Gastroesophageal sphincter (tissue), 4 donors: ENCODE measurements at regions not wholly inside any gene's neighbourhood (a gene's known extent, or its start where the extent isn't known, plus 50 kb on each side); places are given as distances from the start of the nearest gene placed in this dataset.
A peak's percentile ranks its signal among the peaks of the same experiment; 100 is the strongest.

Source experiments
- ATAC-seq: fragments of 150-250 bp; one replicate; pipeline ENCODE4 v1.9.1; 2016; ENCODE audit warnings: mild to moderate bottlenecking, moderate library complexity
- H3K27ac ChIP-seq, 4 donors: fragments of 200-600 bp; sonication (generic) in 3 of 4; 1 replicate in 3 of 4; 2 replicates in 1 of 4; pipeline ENCODE4 v1.5.1; 2016 to 2019
- H3K27me3 ChIP-seq: fragments of 200-600 bp; sonication (generic); one replicate; pipeline ENCODE4 v1.5.1; 2019
- H3K36me3 ChIP-seq, 2 donors: fragments of 200-600 bp; sonication (generic); one replicate each; pipeline ENCODE4 v1.5.1; 2019; ENCODE audit warnings: control low read depth in 1 of 2
- H3K4me1 ChIP-seq, 3 donors: fragments of 200-600 bp; sonication (generic); 1 replicate in 2 of 3; 2 replicates in 1 of 3; pipeline ENCODE4 v1.5.1; 2016 to 2019; ENCODE audit warnings: control low read depth in 2 of 3
- H3K4me3 ChIP-seq, 2 donors: fragments of 200-600 bp; sonication (generic); one replicate each; pipeline ENCODE4 v1.5.1; 2019; ENCODE audit warnings: mild to moderate bottlenecking in 1 of 2, moderate library complexity in 1 of 2
- H3K9me3 ChIP-seq, 3 donors: fragments of 200-600 bp; sonication (generic); one replicate each; pipeline ENCODE4 v1.5.1; 2017 to 2019; ENCODE audit warnings: control low read depth in 2 of 3
- CTCF ChIP-seq, 4 experiments: fragments of 200-600 bp in 2 of 4; fragments of 450-650 bp in 2 of 4; sonication (generic) in 1 of 4; IDR thresholded peaks; one replicate each; pipeline ENCODE4 v1.5.1; 2017 to 2019; ENCODE audit warnings: antibody characterized with exemption in 4 of 4, mild to moderate bottlenecking in 2 of 4, moderate library complexity in 2 of 4
- EP300 ChIP-seq: sonication (generic); formaldehyde crosslinking; IDR thresholded peaks from one replicate; pipeline ENCODE4 v1.6.1; 2017; ENCODE audit warnings: antibody characterized with exemption, mild to moderate bottlenecking
- POLR2A ChIP-seq, 2 donors: fragments of 450-650 bp; IDR thresholded peaks; one replicate each; pipeline ENCODE4 v1.6.1; 2017; ENCODE audit warnings: antibody characterized with exemption in 2 of 2, mild to moderate bottlenecking in 2 of 2, moderate library complexity in 1 of 2
- POLR2AphosphoS5 ChIP-seq: sonication (generic); formaldehyde crosslinking; IDR thresholded peaks from one replicate; pipeline ENCODE4 v1.6.1; 2017; ENCODE audit warnings: antibody characterized with exemption
- WGBS, 2 donors: methylation state at CpG; one replicate each; pipeline ENCODE4 v1.1.5; 2018; ENCODE audit warnings: low coverage in 1 of 2; 5-methylcytosine and 5-hydroxymethylcytosine counted together

DNA sequence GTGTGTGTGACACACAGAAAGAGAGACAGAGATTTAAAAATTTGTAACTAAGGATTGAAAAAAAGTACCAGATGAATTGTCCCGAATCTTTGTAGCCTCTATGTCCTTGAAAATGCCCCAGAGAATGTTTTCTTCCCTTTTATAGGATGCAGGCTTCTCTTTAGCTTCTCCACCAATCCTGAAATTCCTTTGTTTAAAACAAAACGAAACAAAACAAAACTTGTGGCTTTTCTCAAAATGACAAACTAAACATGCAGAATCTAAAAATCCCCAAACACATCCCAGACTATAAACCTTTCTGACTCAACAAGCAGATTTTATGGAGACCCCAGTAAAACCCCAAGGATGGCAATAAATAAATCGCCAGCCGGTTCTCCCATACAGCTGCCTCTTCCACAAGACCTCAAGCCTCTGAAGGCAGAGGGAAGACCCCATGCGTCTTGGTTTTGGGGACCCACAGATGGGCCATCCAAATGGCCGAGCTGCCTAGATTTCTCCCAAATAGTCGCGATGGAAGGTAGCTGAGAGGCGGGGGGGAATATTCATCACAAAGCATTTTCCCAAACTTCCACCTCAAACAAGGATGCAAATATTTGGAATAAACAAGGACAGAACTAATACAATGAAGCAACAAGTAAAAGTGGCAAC is 269.5 kb upstream of the FOXF1 start:
- no peak overlapping the region for H3K27ac ChIP-seq
- no peak overlapping the region for H3K4me3 ChIP-seq
- TF ChIP-seq CTCF (IDR thresholded peaks at IDR 0.05): no peak
- no peak for TF ChIP-seq EP300
- TF ChIP-seq POLR2AphosphoS5: no peak
- TF ChIP-seq POLR2A (IDR thresholded peaks at IDR 0.05): no peak
- ATAC-seq: no peak
- no peaks in the 10 kb centered on the region for H3K27me3 ChIP-seq
- 26 to 49% methylated on average over 2 to 7 of the region's 9 CpGs for WGBS, 2 donors
- H3K36me3 ChIP-seq: no peaks in the 10 kb centered on the region
- H3K4me1 ChIP-seq: peaks cover 0 to 9% (median 0%) of the 10 kb centered on the region in 3 donors
- H3K9me3 ChIP-seq: no peaks in the 10 kb centered on the region

- no peaks in the 10 kb centered on the region for H3K9me3 ChIP-seq
- TF ChIP-seq EP300: no peak
- no peak for TF ChIP-seq POLR2A (IDR thresholded peaks at IDR 0.05)
- TF ChIP-seq CTCF (IDR thresholded peaks at IDR 0.05): no peak
- no peak for TF ChIP-seq POLR2AphosphoS5
- 41 to 44% methylated on average over 4 to 6 of the region's 7 CpGs for WGBS, 2 donors
Observed at GRCh38 chr16:86241681-86242080, 268.6 kb upstream of the FOXF1 start.

GRCh38 chr16:86242244-86243122 is 267.8 kb upstream of the FOXF1 start:
- H3K27ac ChIP-seq: no peak overlapping the region
- no peaks in the 10 kb centered on the region for H3K9me3 ChIP-seq
- no peak for TF ChIP-seq EP300
- TF ChIP-seq CTCF (IDR thresholded peaks at IDR 0.05): no peak
- no peak for TF ChIP-seq POLR2AphosphoS5
- no peak for TF ChIP-seq POLR2A (IDR thresholded peaks at IDR 0.05)
- H3K4me1 ChIP-seq: peaks cover 0 to 9% (median 0%) of the 10 kb centered on the region in 3 donors
- WGBS, 2 donors: 86 to 90% methylated on average over 6 to 8 of the region's 16 CpGs
- no peaks in the 10 kb centered on the region for H3K36me3 ChIP-seq
- no peaks in the 10 kb centered on the region for H3K27me3 ChIP-seq
- ATAC-seq: peak; percentile 46
- H3K4me3 ChIP-seq: no peak overlapping the region

More at GRCh38 chr16:86241681-86242080, 268.6 kb upstream of the FOXF1 start:
- no peaks in the 10 kb centered on the region for H3K27me3 ChIP-seq
- ATAC-seq: no peak
- no peak overlapping the region for H3K4me3 ChIP-seq
- no peak overlapping the region for H3K27ac ChIP-seq
- no peaks in the 10 kb centered on the region for H3K36me3 ChIP-seq
- H3K4me1 ChIP-seq: peaks cover 0 to 9% (median 0%) of the 10 kb centered on the region in 3 donors

DNA sequence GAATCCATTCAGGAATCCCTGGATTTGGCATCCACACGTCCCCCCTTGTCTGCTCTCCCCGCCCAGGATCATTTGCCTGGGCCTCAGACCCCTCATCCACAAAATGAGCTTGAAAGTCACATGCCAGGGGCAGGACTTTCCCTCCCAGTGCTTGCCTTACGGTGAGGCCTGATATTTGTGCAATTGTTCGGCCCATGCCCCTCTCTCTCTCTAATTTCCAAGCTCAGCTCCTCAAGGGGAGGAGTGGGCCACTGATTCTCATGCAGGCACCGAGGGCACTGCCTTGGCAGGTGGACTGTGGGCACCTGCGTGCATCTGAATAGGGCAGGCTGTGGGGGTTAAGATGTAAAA is 267.2 kb upstream of the FOXF1 start:
- H3K27me3 ChIP-seq: no peaks in the 10 kb centered on the region
- TF ChIP-seq EP300: no peak
- WGBS, 2 donors: 77 to 90% methylated on average over 5 of the region's 6 CpGs

GRCh38 chr16:86243571-86244154 is 266.7 kb upstream of the FOXF1 start:
- Histone ChIP-seq H3K36me3 (no peaks in the 10 kb centered on the region), H3K4me1 (peaks cover 0 to 9% (median 0%) of the 10 kb centered on the region in 3 donors), H3K9me3 (no peaks in the 10 kb centered on the region), H3K27ac (no peak overlapping the region), H3K27me3 (no peaks in the 10 kb centered on the region), H3K4me3 (no peak overlapping the region)
- WGBS, 2 donors: 84 to 86% methylated on average over 4 to 6 of the region's 15 CpGs
- ATAC-seq: no peak
- TF ChIP-seq POLR2A (IDR thresholded peaks at IDR 0.05): no peak
- TF ChIP-seq POLR2AphosphoS5: no peak
- TF ChIP-seq CTCF (IDR thresholded peaks at IDR 0.05): no peak
- TF ChIP-seq EP300: no peak

More for the DNA sequence above, 267.2 kb upstream of the FOXF1 start:
- Histone ChIP-seq H3K27ac (no peak overlapping the region), H3K4me1 (peaks cover 0 to 9% (median 0%) of the 10 kb centered on the region in 3 donors), H3K36me3 (no peaks in the 10 kb centered on the region), H3K9me3 (no peaks in the 10 kb centered on the region), H3K4me3 (no peak overlapping the region)
- no peak for ATAC-seq
